ENCODE measurements at regions not wholly inside any gene's neighbourhood (a gene's known extent, or its start where the extent isn't known, plus 50 kb on each side); places are given as distances from the start of the nearest gene placed in this dataset.
"Not testable (repeated sequence)": the region's sequence is repeated elsewhere in the genome, so short reads cannot be mapped to it uniquely, and the experiment has no call there.

DNA sequence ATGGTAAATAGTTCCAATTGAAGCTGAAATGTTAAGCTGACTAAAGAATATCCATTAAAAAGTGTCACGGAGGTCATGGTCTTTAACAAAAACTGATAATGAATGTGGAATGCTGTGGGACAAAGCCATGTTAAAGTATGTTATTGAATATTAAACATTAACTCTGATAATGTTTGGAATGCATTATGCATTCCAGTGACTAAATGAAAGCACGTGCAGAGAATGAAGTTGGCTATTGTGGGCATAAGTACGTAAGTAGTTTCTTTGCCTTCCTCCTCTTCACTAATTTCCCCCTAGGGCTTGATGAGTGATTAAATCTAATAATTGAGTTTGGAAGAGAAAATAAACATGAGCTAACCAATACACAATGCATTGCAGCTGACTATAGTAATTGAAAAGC lies 640.4 kb upstream of the CDH10 start (continued):
- no peak for TF ChIP-seq ZNF425 (CRISPR knock-in tag; conservative IDR thresholded peaks at IDR 0.05)
- no peak for TF ChIP-seq OVOL2 (CRISPR knock-in tag; IDR thresholded peaks at IDR 0.05; ENCODE audit: borderline replicate concordance)

DNA sequence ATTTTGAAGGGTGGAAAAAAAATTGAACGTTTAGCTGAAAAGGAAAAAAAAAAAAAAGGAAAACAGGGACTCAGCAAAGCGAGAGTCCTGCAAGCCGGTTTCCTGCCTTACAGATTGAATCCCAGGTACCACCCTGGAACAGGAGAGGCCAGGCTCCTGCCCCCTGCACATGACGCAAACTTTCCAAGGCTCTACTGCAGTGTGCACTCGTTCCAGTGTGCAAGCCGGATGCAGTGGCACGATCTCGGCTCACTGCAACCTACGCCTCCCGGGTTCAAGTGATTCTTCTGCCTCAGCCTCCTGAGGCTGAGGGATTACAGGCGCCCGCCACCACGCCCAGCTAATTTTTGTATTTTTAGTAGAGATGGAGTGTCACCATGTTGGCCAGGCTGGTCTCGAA lies 618.7 kb upstream of the CDH10 start:
- peaks cover 20% of the 10 kb centered on the region for H3K9me3 Mint-ChIP-seq
- POLR2A ChIA-PET; H3K4me3 Mint-ChIP-seq; H3K4me1 Mint-ChIP-seq; H3K36me3 Mint-ChIP-seq; H3K27me3 Mint-ChIP-seq (ENCODE audit: low read depth); CTCF ChIA-PET; H3K27ac Mint-ChIP-seq; DNase-seq (ENCODE audit: low spot score); ATAC-seq: not testable (repeated sequence)

DNA sequence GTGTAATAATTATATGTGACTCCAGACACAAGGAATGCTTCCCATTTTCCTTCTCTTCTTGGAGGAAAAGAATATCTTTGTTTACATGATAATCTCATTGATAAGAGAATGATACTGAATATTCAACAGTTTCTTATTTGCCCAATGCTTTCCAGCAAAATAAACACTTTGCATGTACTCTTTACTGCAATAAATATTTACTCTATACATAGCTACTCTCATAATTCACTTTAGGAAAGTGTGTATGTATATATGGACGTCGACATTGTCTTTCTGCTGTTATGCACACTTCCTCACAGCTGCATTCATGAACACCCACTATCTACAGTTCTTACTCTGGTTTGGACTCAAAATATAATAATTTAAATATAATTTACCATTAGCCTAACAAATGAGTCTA lies 617.4 kb upstream of the CDH10 start:
- no peak overlapping the region for H3K27ac Mint-ChIP-seq
- H3K27me3 Mint-ChIP-seq (ENCODE audit: low read depth), result no peaks in the 10 kb centered on the region
- peaks cover 10% of the 10 kb centered on the region for H3K9me3 Mint-ChIP-seq
- no peak overlapping the region for H3K4me3 Mint-ChIP-seq
- DNase-seq (ENCODE audit: low spot score) (no peak), ATAC-seq (no peak)
- H3K4me1 Mint-ChIP-seq, result peaks cover 5% of the 10 kb centered on the region
- peaks cover 3% of the 10 kb centered on the region; the same call in 1 of the 2 replicates for H3K36me3 Mint-ChIP-seq
- ChIA-PET CTCF (no interaction called here), POLR2A (no interaction called here)
- TF ChIP-seq ZNF423 (CRISPR knock-in tag; IDR thresholded peaks at IDR 0.05) (no peak), AFF4 (CRISPR knock-in tag; IDR thresholded peaks at IDR 0.05; ENCODE audit: borderline replicate concordance) (no peak), TP53 (CRISPR knock-in tag; IDR thresholded peaks at IDR 0.05) (no peak), CTCF (IDR thresholded peaks at IDR 0.05) (no peak), ZNF671 (CRISPR knock-in tag; IDR thresholded peaks at IDR 0.05) (no peak), NR1H2 (CRISPR knock-in tag; IDR thresholded peaks at IDR 0.05) (no peak), RELA (CRISPR knock-in tag; IDR thresholded peaks at IDR 0.05; ENCODE audit: borderline replicate concordance) (no peak), E2F4 (CRISPR knock-in tag; IDR thresholded peaks at IDR 0.05; ENCODE audit: borderline replicate concordance, low read depth) (no peak)
- TF ChIP-seq, protein P1, sequence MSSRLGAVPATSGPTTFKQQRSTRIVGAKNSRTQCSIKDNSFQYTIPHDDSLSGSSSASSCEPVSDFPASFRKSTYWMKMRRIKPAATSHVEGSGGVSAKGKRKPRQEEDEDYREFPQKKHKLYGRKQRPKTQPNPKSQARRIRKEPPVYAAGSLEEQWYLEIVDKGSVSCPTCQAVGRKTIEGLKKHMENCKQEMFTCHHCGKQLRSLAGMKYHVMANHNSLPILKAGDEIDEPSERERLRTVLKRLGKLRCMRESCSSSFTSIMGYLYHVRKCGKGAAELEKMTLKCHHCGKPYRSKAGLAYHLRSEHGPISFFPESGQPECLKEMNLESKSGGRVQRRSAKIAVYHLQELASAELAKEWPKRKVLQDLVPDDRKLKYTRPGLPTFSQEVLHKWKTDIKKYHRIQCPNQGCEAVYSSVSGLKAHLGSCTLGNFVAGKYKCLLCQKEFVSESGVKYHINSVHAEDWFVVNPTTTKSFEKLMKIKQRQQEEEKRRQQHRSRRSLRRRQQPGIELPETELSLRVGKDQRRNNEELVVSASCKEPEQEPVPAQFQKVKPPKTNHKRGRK (CRISPR knock-in tag; IDR thresholded peaks at IDR 0.05; ENCODE audit: borderline replicate concordance), result no peak

Measured in WTC11 (cell line).